Nephron progenitor cell (in vitro differentiated cells): ENCODE measurements at regions not wholly inside any gene's neighbourhood (a gene's known extent, or its start where the extent isn't known, plus 50 kb on each side); places are given as distances from the start of the nearest gene placed in this dataset.

Source experiments
- DNase-seq: peaks from one replicate; pipeline ENCODE4 v3.0.0; 2021
- H3K27ac Mint-ChIP-seq: 2 replicates; pipeline ENCODE4 v1.8.0; 2021; ENCODE audit warnings: mild to moderate bottlenecking, moderate library complexity, mixed read lengths
- H3K27me3 Mint-ChIP-seq: 2 replicates; pipeline ENCODE4 v1.8.0; 2021; ENCODE audit warnings: mild to moderate bottlenecking, low read depth, mixed read lengths; ENCODE audit not compliant: poor library complexity
- H3K36me3 Mint-ChIP-seq: 2 replicates; pipeline ENCODE4 v1.8.0; 2021; ENCODE audit warnings: low read depth, mixed read lengths
- H3K4me1 Mint-ChIP-seq: 2 replicates; pipeline ENCODE4 v1.8.0; 2021; ENCODE audit warnings: mixed read lengths
- H3K4me3 Mint-ChIP-seq: 2 replicates; pipeline ENCODE4 v1.8.0; 2021; ENCODE audit warnings: mild to moderate bottlenecking, moderate library complexity, mixed read lengths
- H3K9me3 Mint-ChIP-seq: 2 replicates; pipeline ENCODE4 v1.8.0; 2021; ENCODE audit warnings: mild to moderate bottlenecking, moderate library complexity, mixed read lengths
- TF ChIP-seq, protein P1 (sequence below): fragments of 200-600 bp; sonication (generic); IDR thresholded peaks from 2 replicates; pipeline ENCODE4 v1.5.0; 2021; ENCODE audit warnings: antibody characterized with exemption

DNA sequence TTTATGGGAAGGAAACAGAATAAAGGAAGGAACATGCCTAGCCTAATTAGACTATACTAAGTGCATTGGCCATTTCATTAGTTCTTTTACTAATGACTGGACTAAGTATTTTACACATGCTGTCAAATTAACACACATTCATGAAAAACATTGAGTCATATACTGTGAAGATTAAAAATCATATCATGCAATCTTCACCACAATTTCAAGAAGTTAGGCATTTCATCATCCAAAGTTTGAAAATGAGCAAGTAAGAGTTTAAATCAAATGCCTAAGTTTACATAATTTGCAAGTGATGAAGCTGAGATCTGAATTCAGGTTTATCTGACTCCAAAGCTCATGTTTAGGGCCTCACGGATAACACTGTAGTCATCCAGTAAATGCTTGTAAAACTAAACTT, 601.0 kb downstream of the PDCD6IP start:
- Mint-ChIP-seq H3K4me1 (peaks cover 5% of the 10 kb centered on the region), H3K27me3 (no peaks in the 10 kb centered on the region), H3K4me3 (no peak overlapping the region), H3K27ac (no peak overlapping the region), H3K36me3 (no peaks in the 10 kb centered on the region), H3K9me3 (peaks cover 2% of the 10 kb centered on the region)
- TF ChIP-seq, protein P1, sequence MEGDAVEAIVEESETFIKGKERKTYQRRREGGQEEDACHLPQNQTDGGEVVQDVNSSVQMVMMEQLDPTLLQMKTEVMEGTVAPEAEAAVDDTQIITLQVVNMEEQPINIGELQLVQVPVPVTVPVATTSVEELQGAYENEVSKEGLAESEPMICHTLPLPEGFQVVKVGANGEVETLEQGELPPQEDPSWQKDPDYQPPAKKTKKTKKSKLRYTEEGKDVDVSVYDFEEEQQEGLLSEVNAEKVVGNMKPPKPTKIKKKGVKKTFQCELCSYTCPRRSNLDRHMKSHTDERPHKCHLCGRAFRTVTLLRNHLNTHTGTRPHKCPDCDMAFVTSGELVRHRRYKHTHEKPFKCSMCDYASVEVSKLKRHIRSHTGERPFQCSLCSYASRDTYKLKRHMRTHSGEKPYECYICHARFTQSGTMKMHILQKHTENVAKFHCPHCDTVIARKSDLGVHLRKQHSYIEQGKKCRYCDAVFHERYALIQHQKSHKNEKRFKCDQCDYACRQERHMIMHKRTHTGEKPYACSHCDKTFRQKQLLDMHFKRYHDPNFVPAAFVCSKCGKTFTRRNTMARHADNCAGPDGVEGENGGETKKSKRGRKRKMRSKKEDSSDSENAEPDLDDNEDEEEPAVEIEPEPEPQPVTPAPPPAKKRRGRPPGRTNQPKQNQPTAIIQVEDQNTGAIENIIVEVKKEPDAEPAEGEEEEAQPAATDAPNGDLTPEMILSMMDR: no peak
- DNase-seq: no peak

- H3K27me3 Mint-ChIP-seq: no peaks in the 10 kb centered on the region
- no peaks in the 10 kb centered on the region for H3K4me1 Mint-ChIP-seq
- no peaks in the 10 kb centered on the region for H3K36me3 Mint-ChIP-seq
- H3K27ac Mint-ChIP-seq: no peak overlapping the region
- H3K4me3 Mint-ChIP-seq: no peak overlapping the region
- TF ChIP-seq, protein P1: no peak
- no peak for DNase-seq
- peaks cover 3% of the 10 kb centered on the region for H3K9me3 Mint-ChIP-seq
Observed at GRCh38 chr3:34405159-34405558, 606.7 kb downstream of the PDCD6IP start.

DNA sequence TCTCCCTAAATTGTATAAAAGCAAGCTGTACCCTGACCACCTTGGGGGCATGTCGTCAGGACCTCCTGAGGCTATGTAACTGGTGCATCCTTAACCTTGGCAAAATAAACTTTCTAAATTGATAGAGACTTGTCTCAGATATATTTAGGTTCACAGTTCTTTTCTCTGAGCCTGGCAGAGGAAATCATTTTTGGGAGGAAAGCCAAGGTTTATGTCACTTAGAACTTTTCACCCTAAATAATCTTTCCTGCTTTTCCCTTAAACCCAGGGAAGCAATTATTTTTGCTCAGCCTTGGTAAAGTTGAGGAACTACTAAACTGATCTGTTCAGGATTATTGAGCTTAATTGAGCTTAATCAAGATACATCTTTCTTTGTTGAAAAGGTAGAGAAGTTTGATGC, 608.9 kb downstream of the PDCD6IP start:
- H3K27ac Mint-ChIP-seq: no peak overlapping the region
- H3K27me3 Mint-ChIP-seq: no peaks in the 10 kb centered on the region
- TF ChIP-seq, protein P1: no peak
- H3K4me1 Mint-ChIP-seq: no peaks in the 10 kb centered on the region
- peaks cover 3% of the 10 kb centered on the region for H3K9me3 Mint-ChIP-seq
- DNase-seq: no peak
- H3K4me3 Mint-ChIP-seq: no peak overlapping the region
- no peaks in the 10 kb centered on the region for H3K36me3 Mint-ChIP-seq

DNA sequence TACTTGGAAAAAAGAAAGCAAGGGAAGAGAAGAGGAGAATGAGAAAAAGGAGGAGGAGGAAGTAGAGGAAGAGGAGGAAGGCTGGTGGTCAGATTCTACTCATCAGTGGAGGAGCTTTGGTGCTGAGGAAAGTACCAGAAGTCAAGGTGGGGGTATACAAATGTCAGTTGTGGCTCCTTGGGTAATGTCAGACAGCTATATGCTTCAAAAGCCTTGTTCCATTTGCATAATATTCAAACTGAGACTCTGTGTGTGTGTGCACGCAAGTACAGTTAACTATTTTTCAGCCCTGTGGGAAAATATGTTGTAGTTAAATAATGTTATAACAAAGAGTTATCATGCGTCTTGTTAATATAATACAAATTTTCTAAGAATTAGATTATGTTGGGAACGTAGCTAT, 609.7 kb downstream of the PDCD6IP start:
- no peaks in the 10 kb centered on the region for H3K36me3 Mint-ChIP-seq
- no peaks in the 10 kb centered on the region for H3K4me1 Mint-ChIP-seq
- H3K27ac Mint-ChIP-seq: no peak overlapping the region
- no peak for DNase-seq
- TF ChIP-seq, protein P1: no peak
- H3K27me3 Mint-ChIP-seq: no peaks in the 10 kb centered on the region
- no peak overlapping the region for H3K4me3 Mint-ChIP-seq
- peaks cover 7% of the 10 kb centered on the region for H3K9me3 Mint-ChIP-seq

- H3K4me1 Mint-ChIP-seq: no peaks in the 10 kb centered on the region
- H3K27ac Mint-ChIP-seq: no peak overlapping the region
- DNase-seq: no peak
- H3K27me3 Mint-ChIP-seq: no peaks in the 10 kb centered on the region
- TF ChIP-seq, protein P1: no peak
- H3K4me3 Mint-ChIP-seq: no peak overlapping the region
- peaks cover 5% of the 10 kb centered on the region for H3K9me3 Mint-ChIP-seq
- no peaks in the 10 kb centered on the region for H3K36me3 Mint-ChIP-seq
Observed at GRCh38 chr3:34411596-34411995, 613.2 kb downstream of the PDCD6IP start.

- Mint-ChIP-seq H3K4me3 (no peak overlapping the region), H3K36me3 (no peaks in the 10 kb centered on the region), H3K27me3 (no peaks in the 10 kb centered on the region), H3K9me3 (peaks cover 7% of the 10 kb centered on the region), H3K4me1 (no peaks in the 10 kb centered on the region), H3K27ac (no peak overlapping the region)
- peak; percentile 50 for DNase-seq
- TF ChIP-seq, protein P1: no peak
Observed at GRCh38 chr3:34419801-34420200, 621.4 kb downstream of the PDCD6IP start.
